H1 (cell line): ENCODE measurements at regions not wholly inside any gene's neighbourhood (a gene's known extent, or its start where the extent isn't known, plus 50 kb on each side); places are given as distances from the start of the nearest gene placed in this dataset.

ENCODE experiments used
- CTCF ChIP-seq, 3 experiments: IDR thresholded peaks; 1 replicate in 2 of 3; 2 replicates in 1 of 3; pipeline versions ENCODE4 v1.5.1 to v1.6.1; 2011; ENCODE audit warnings: low read length in 3 of 3, mild to moderate bottlenecking in 3 of 3, inconsistent platforms in 2 of 3, low read depth in 1 of 3, moderate library complexity in 1 of 3; ENCODE audit not compliant: insufficient read depth in 1 of 3; ENCODE audit errors: control extremely low read depth in 1 of 3
- POLR2AphosphoS5 ChIP-seq: IDR thresholded peaks from 2 replicates; pipeline ENCODE4 v1.6.1; 2011; ENCODE audit warnings: low read depth, low read length
- RAD21 ChIP-seq, 2 experiments: IDR thresholded peaks in 1 of 2; conservative IDR thresholded peaks in 1 of 2; 2 replicates each; pipeline ENCODE4 v1.6.1; 2011; ENCODE audit warnings: low read depth in 2 of 2, low read length in 2 of 2, improper control_type of control experiment in 1 of 2, inconsistent platforms in 1 of 2, mild to moderate bottlenecking in 1 of 2, moderate library complexity in 1 of 2

GRCh38 chr7:114293289-114294012 lies 121.2 kb upstream of the FOXP2 start:
- no peak for TF ChIP-seq POLR2AphosphoS5
- TF ChIP-seq RAD21 (IDR thresholded peaks at IDR 0.05 in 1 of 2, conservative IDR thresholded peaks at IDR 0.05 in 1 of 2; ENCODE audit: low read depth in 2 of 2, low read length in 2 of 2), result no peak
- no peak for TF ChIP-seq CTCF (IDR thresholded peaks at IDR 0.05; ENCODE audit: control extremely low read depth in 1 of 3, insufficient read depth in 1 of 3, low read depth in 1 of 3, low read length in 3 of 3)
